Astrocyte (in vitro differentiated cells and primary cell): ENCODE measurements at regions not wholly inside any gene's neighbourhood (a gene's known extent, or its start where the extent isn't known, plus 50 kb on each side); places are given as distances from the start of the nearest gene placed in this dataset.
A peak's percentile ranks its signal among the peaks of the same experiment; 100 is the strongest.

Experiments used
- DNase-seq: peaks from one replicate; pipeline ENCODE4 v3.0.0-alpha.2; 2010; ENCODE audit warnings: low read depth
- FAIRE-seq: peaks from 2 replicates; lab custom pipeline; 2011; peaks lifted over from hg19 to GRCh38; lab: Jason Lieb, UNC
- H2AFZ ChIP-seq: 2 replicates; pipeline ENCODE4 v1.6.0; 2012; ENCODE audit warnings: low read depth, low read length, inconsistent platforms
- H3K27ac ChIP-seq: 2 replicates; pipeline ENCODE4 v1.5.1; 2011; ENCODE audit warnings: low read depth, low read length, inconsistent platforms
- H3K27me3 ChIP-seq: 2 replicates; pipeline ENCODE4 v1.6.0; 2011; ENCODE audit warnings: low read length, inconsistent platforms; ENCODE audit not compliant: insufficient read depth
- H3K36me3 ChIP-seq: 2 replicates; pipeline ENCODE4 v1.5.1; 2011; ENCODE audit warnings: low read length, inconsistent platforms; ENCODE audit not compliant: insufficient read depth
- H3K4me1 ChIP-seq: 2 replicates; pipeline ENCODE4 v1.5.1; 2011; ENCODE audit warnings: low read length, inconsistent platforms; ENCODE audit not compliant: insufficient read depth
- H3K4me2 ChIP-seq: 2 replicates; pipeline ENCODE4 v1.6.0; 2012; ENCODE audit warnings: low read length, inconsistent platforms
- H3K4me3 ChIP-seq: 2 replicates; pipeline ENCODE4 v1.5.1; 2011; ENCODE audit warnings: low read depth, mild to moderate bottlenecking, low read length, inconsistent platforms; ENCODE audit not compliant: insufficient read depth
- H3K79me2 ChIP-seq: 2 replicates; pipeline ENCODE4 v1.6.0; 2012; ENCODE audit warnings: mild to moderate bottlenecking, low read length, inconsistent platforms; ENCODE audit not compliant: insufficient read depth
- H3K9ac ChIP-seq: 2 replicates; pipeline ENCODE4 v1.6.0; 2012; ENCODE audit warnings: mild to moderate bottlenecking, low read length, inconsistent platforms
- H3K9me3 ChIP-seq: 2 replicates; pipeline ENCODE4 v1.5.1; 2012; ENCODE audit warnings: low read depth, mild to moderate bottlenecking, low read length, inconsistent platforms; ENCODE audit not compliant: insufficient read depth
- H4K20me1 ChIP-seq: 2 replicates; pipeline ENCODE4 v1.6.0; 2012; ENCODE audit warnings: low read length, inconsistent platforms; ENCODE audit not compliant: insufficient read depth
- H3K27ac Mint-ChIP-seq: one replicate; pipeline ENCODE4 v1.8.0; 2021; ENCODE audit warnings: mild to moderate bottlenecking, mixed read lengths; ENCODE audit not compliant: unreplicated experiment
- H3K27me3 Mint-ChIP-seq: one replicate; pipeline ENCODE4 v1.8.0; 2021; ENCODE audit warnings: low read depth, mixed read lengths; ENCODE audit not compliant: unreplicated experiment
- H3K36me3 Mint-ChIP-seq: one replicate; pipeline ENCODE4 v1.8.0; 2021; ENCODE audit warnings: low read depth, mixed read lengths; ENCODE audit not compliant: unreplicated experiment
- H3K4me1 Mint-ChIP-seq: one replicate; pipeline ENCODE4 v1.8.0; 2021; ENCODE audit warnings: low read depth, mixed read lengths; ENCODE audit not compliant: unreplicated experiment
- H3K4me3 Mint-ChIP-seq: one replicate; pipeline ENCODE4 v1.8.0; 2021; ENCODE audit warnings: mild to moderate bottlenecking, moderate library complexity, mixed read lengths; ENCODE audit not compliant: unreplicated experiment
- H3K9me3 Mint-ChIP-seq: one replicate; pipeline ENCODE4 v1.8.0; 2021; ENCODE audit warnings: mild to moderate bottlenecking, mixed read lengths; ENCODE audit not compliant: unreplicated experiment
- CTCF ChIP-seq: IDR thresholded peaks from 2 replicates; pipeline ENCODE4 v1.5.1; 2011; ENCODE audit warnings: low read depth, mild to moderate bottlenecking, inconsistent platforms, low read length, moderate library complexity; ENCODE audit not compliant: insufficient read depth
- EZH2 ChIP-seq: IDR thresholded peaks from 2 replicates; pipeline ENCODE4 v1.6.1; 2012; ENCODE audit warnings: mild to moderate bottlenecking, low read length, inconsistent platforms; ENCODE audit not compliant: insufficient read depth

- no peak overlapping the region for H2AFZ ChIP-seq
- H3K4me3 Mint-ChIP-seq, result no peak overlapping the region
These were observed 913.7 kb downstream of the RPS29 start for GRCh38 chr14:48672506-48672905.

GRCh38 chr14:48670939-48671338 is 915.2 kb downstream of the RPS29 start:
- DNase-seq, result no peak
- Histone ChIP-seq H3K4me3 (no peak overlapping the region), H3K79me2 (no peaks in the 10 kb centered on the region), H2AFZ (no peak overlapping the region), H4K20me1 (no peaks in the 10 kb centered on the region), H3K4me2 (no peak overlapping the region), H3K36me3 (no peaks in the 10 kb centered on the region), H3K27me3 (no peaks in the 10 kb centered on the region), H3K4me1 (no peaks in the 10 kb centered on the region), H3K9ac (no peak overlapping the region), H3K9me3 (peaks cover 3% of the 10 kb centered on the region), H3K27ac (no peak overlapping the region)
- no peaks in the 10 kb centered on the region for H3K27me3 Mint-ChIP-seq
- H3K4me3 Mint-ChIP-seq, result no peak overlapping the region
- H3K27ac Mint-ChIP-seq, result no peak overlapping the region
- TF ChIP-seq EZH2, result no peak
- TF ChIP-seq CTCF, result no peak
- no peaks in the 10 kb centered on the region for H3K36me3 Mint-ChIP-seq
- no peak for FAIRE-seq
- H3K9me3 Mint-ChIP-seq, result no peaks in the 10 kb centered on the region
- peaks cover 1% of the 10 kb centered on the region for H3K4me1 Mint-ChIP-seq

More at GRCh38 chr14:48672506-48672905, 913.7 kb downstream of the RPS29 start:
- Mint-ChIP-seq H3K36me3 (no peaks in the 10 kb centered on the region), H3K4me1 (no peaks in the 10 kb centered on the region), H3K27ac (no peak overlapping the region), H3K9me3 (no peaks in the 10 kb centered on the region), H3K27me3 (no peaks in the 10 kb centered on the region)
- no peaks in the 10 kb centered on the region for H3K36me3 ChIP-seq
- H3K27ac ChIP-seq, result no peak overlapping the region
- no peaks in the 10 kb centered on the region for H3K27me3 ChIP-seq
- H3K4me2 ChIP-seq, result no peak overlapping the region
- DNase-seq, result no peak
- no peak overlapping the region for H3K4me3 ChIP-seq
- H3K9ac ChIP-seq, result no peak overlapping the region
- H3K9me3 ChIP-seq, result peaks cover 3% of the 10 kb centered on the region
- no peak for FAIRE-seq
- no peaks in the 10 kb centered on the region for H3K4me1 ChIP-seq
- TF ChIP-seq EZH2 (no peak), CTCF (no peak)
- no peaks in the 10 kb centered on the region for H3K79me2 ChIP-seq
- no peaks in the 10 kb centered on the region for H4K20me1 ChIP-seq

- peaks cover 12% of the 10 kb centered on the region for H3K4me1 Mint-ChIP-seq
- no peaks in the 10 kb centered on the region for H3K36me3 ChIP-seq
- no peaks in the 10 kb centered on the region for H4K20me1 ChIP-seq
- no peak for TF ChIP-seq CTCF
- TF ChIP-seq EZH2, result no peak
- no peak overlapping the region for H3K4me3 Mint-ChIP-seq
- no peaks in the 10 kb centered on the region for H3K9me3 Mint-ChIP-seq
- H3K79me2 ChIP-seq, result no peaks in the 10 kb centered on the region
- H3K4me2 ChIP-seq, result peak overlapping the region; percentile 10
- DNase-seq (peak; percentile 22), FAIRE-seq (no peak)
- H3K27ac Mint-ChIP-seq, result peak overlapping the region; percentile 2
- H3K4me1 ChIP-seq, result peaks cover 3% of the 10 kb centered on the region
- no peaks in the 10 kb centered on the region for H3K36me3 Mint-ChIP-seq
- H3K4me3 ChIP-seq, result no peak overlapping the region
- no peak overlapping the region for H3K9ac ChIP-seq
- no peaks in the 10 kb centered on the region for H3K27me3 ChIP-seq
- no peaks in the 10 kb centered on the region for H3K9me3 ChIP-seq
- no peak overlapping the region for H3K27ac ChIP-seq
- H2AFZ ChIP-seq, result no peak overlapping the region
- no peaks in the 10 kb centered on the region for H3K27me3 Mint-ChIP-seq
These were observed 920.9 kb downstream of the RPS29 start for GRCh38 chr14:48665077-48665784.
